Activated T-cell treated with anti-CD3 and anti-CD28 coated beads, Interleukin-2, amount 50 U/mL, for 48 hours (primary cell): ENCODE measurements at regions not wholly inside any gene's neighbourhood (a gene's known extent, or its start where the extent isn't known, plus 50 kb on each side); places are given as distances from the start of the nearest gene placed in this dataset.

Experiments
- DNase-seq, 2 experiments: peaks; one replicate each; pipeline ENCODE4 v3.0.0-alpha.2; 2020

DNA sequence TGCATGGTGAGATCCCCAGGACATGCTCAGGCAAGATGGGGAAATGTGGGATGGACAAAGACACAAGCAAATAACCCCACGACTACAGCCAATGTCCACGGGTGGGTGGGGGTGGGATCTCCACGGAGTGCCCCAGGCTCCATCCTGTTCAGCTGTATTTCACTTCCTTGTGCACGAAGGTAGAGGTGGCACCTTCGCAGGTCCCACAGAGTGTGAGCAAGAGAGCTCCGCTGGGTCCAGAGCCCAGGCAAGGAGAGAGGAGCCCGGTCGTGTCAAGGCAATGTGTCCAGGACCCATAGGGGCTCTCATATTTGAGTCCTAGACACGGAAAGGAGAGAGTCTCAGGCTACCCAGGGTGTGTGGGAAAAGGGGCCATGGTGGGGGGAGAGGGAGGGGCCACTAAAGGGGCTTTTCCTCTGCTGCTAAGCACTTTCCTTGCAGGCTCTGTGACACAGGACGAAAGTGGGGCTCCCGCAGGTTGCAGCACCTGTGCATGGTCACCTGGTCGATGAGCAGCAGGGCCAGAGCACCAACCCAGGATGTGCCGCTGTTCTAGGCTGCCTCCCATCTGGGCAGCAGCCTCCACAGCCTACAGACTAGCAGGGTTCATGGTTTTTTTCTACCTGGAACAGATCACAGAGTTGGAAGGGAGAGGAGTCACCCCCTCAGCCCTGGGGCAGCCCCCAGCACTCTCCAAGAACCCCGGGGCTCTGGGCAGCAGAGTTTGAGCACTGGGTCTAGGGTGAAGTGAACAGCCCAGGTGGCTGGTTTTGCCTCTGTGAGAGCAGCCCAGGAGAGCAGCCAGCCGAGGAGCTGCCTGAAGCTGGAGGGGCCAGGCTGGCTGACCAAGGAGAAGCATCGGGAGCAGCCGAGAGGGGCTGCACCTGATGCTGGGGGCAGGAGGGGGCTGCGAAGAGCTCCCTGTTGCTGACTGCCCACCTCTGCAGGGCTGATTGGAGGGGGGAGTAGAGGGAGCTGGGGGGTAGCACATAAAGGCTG is 100.7 kb upstream of the MVB12B start:
- peak in 1 of 2 experiments; percentile 4 for DNase-seq

DNA sequence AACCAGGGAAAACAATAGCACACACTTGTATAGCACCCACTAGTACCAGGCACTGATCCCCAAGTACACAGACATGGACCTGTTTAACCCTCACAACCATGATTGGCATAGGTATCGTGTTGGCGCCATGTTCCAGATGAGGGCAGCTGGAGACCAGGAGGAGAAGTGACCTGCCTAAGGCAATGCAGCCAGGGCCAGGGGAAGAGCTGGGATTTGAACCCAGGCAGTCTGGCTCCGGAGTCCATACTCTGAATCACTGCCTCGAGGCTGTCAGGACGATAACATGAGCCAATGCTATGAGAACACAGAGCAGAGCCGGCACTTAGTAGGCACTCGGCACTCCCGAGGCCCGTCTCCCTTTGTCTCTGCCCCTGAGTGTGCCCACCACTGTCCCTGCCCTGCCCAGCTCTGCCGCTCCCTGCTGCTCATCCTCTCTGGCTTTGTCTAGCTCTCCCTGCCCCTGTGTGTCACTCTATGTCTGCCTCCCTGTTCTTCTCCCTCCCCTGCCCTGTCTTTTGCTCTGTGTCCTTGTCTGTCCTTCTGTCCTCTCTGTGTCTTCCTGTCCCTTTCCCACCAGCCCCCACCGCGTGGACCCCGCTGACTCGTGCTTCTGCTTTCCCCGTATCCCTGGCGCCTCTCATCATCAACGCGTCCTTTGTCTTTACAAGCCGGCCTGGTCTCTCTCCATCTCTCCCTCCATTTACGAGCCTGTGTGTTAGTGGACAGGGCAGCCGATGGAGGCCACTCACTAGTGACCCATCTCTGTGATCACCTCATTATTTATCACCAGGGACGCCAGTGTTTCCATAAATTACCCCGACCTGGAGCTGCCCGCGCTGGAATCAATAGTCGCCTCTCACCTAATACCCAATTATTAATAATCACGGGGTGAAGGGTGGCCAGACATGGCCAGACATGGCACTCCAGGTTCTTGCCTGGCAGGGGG is 99.4 kb upstream of the MVB12B start:
- no peak for DNase-seq

- DNase-seq: no peak
Measured at GRCh38 chr9:126228111-126228780, 98.4 kb upstream of the MVB12B start.

DNA sequence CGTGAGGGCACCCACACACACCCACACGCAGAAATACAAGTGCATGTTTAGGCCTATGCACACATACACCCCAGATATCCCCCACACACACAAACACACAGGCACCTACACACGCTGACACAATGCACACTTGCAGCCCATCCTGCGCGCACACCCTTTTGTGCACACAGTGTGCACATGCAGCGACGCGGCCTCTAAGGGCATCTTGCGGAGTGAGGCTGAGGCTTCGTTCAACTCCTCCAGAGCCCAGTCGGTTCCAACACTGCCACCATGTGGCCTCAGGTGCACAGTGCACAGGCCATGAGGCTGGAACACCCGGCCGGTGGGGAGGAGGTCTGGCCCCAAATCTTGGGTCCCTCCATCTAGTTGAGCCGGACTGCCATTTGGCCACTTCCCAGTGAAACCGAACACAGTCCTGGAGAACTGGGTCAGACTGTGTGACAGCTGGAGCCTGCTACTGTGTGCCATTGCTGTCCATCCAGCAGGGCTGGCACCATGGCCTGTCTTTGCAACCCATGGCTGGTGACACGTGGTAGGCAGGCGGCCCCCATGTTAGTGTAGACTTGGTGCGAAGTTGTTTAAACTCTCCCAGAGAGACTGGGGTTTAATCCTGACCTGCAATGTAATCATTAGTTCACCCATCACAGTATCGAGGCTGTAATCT is 97.7 kb upstream of the MVB12B start:
- peak; percentile 80 to 83 for DNase-seq

DNA sequence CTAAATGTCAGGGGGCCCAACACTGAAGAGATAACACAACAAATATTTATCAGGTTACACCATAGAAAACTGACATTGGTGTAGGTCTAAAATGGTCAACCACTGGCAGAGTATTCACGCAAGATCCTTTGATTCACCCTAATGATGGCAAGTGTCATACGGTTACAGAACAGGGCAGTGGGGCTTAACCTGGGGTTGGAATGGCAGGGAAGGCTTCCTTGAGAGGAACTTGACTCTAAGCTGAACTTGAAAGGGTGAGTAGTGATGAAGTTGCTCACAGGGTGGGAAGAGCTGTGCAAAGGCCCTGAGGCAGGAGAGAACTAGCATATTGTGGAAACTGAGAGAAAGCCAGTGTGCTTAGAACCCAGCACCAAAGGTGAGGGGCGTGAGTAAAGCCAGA is 97.1 kb upstream of the MVB12B start:
- DNase-seq: no peak

GRCh38 chr9:126230692-126231091 is 95.9 kb upstream of the MVB12B start:
- no peak for DNase-seq

DNA sequence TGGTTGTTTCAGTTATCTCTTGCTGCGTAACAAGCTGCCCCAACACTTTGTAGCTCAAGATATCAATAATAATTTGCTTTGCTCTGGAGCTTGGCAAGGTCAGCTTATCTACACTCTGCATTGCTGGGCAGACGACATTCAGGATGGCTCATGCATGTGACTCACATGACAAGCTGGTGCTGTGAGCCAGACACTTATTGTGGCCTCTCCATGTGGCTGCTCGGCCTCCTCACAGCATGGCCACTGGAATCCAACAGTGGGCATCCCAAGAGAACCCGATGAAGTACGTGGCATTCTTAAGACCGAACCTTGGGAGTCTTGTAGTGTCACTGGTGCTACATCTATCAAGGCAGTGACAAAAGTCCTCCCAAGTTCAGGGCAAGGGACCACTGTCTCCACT is 94.2 kb upstream of the MVB12B start:
- no peak for DNase-seq

DNA sequence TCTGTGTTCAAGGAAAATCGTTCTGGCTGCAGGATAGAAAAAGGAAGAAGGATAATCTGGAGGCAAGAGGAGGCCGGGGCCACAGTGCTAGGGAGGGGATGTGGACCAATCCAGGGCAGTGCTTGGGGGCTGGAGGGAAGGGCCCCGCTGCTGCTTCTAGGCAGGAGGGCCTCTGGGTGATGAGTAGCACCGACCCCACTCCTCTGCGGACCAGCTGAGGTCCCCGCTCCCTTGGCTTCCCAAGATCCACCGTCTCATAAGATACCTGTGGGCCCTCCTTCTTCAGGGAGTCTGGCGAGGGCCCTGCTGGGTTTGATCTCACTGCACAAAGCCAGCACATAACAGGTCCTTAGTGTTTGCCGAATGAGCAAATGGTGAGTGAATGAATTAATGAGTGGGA is 93.5 kb upstream of the MVB12B start:
- no peak for DNase-seq

- DNase-seq: no peak
Measured at GRCh38 chr9:126233913-126234525, 92.6 kb upstream of the MVB12B start.

GRCh38 chr9:126234681-126235335 is 91.8 kb upstream of the MVB12B start:
- no peak for DNase-seq

DNA sequence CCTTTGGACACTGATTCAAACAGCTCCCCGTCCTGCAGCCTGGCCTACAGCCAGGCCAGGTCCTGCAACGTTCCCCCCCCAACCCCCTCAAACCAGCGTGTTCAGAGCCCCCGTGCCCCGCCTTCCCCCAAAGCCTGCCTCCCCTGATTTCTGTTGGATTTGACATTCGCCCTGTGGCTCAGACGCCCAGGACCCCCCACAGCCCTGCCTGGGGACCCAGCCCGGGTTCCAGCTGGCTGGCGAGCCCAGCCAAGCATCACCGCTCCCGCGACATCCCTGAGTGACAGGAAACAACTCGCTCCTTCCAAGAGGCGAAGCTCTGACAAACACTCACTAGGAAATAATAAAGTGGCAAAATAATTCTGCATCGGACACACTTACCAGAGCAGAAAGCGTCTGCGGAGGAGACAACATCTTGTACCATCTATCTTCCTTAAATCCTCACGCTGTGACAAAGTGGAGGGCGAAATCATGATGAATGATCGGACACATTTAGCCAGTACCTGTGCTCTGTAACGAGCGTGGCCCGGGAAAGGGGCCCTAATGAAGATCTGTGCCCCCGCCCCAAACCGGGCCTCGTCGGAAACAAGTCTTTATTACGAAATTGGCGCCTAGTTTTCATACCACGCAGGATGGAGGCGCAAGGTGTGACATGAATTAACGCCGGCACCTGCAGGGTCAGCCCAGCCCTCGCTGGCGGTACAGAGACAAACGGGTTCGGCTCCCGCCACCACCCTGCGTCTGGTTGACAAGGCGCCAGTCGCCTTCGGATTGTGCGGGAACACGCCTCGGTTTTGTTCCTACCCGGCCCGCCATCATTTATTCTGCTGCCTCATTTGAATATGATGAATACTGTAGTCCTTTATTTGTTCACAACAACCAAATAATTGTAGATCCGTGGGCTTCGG is 91.0 kb upstream of the MVB12B start:
- no peak for DNase-seq

- no peak for DNase-seq
Measured at GRCh38 chr9:126236273-126236672, 90.4 kb upstream of the MVB12B start.

GRCh38 chr9:126238415-126238814 is 88.2 kb upstream of the MVB12B start:
- no peak for DNase-seq

DNA sequence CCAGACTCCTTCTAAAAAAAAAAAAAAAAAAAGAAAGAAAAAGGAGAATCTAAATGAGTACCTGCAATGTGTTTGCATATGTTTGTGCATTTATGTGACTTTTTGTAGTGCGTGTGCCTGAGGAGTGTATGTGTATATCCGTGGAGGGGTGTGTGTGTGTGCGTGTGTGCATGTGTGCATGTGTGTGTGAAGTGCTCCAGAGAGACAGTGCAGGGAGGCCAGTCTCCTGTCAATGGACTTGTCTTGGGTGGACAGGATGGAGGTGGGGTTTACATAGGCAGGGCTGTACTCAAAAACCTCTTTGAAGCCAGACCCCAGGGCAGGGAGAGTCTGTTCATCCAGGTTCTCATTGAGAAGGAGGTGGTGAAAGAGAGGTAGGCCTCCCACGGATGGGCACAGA is 87.1 kb upstream of the MVB12B start:
- DNase-seq: no peak

DNA sequence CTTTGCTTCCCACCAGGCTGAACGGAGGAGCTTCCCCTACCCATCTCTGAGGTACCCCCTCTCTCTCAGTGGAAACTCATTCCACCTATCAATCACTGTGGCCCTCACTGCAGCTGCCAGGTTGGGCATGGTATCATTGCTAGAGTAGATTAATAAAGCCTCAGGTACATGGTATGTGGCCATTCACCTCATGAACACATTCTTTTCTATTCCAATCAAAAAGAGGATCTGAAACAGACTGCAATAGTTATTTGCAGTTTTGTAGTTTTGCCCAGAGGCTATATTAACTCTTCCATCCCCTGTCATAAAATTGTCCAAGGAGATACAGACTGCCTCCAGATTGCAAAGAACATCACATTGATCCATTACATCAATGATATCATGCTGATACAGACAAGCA is 85.8 kb upstream of the MVB12B start:
- no peak for DNase-seq

- DNase-seq: no peak
Measured at GRCh38 chr9:126248680-126249079, 77.9 kb upstream of the MVB12B start.

GRCh38 chr9:126261584-126262356 is 64.9 kb upstream of the MVB12B start:
- no peak for DNase-seq

DNA sequence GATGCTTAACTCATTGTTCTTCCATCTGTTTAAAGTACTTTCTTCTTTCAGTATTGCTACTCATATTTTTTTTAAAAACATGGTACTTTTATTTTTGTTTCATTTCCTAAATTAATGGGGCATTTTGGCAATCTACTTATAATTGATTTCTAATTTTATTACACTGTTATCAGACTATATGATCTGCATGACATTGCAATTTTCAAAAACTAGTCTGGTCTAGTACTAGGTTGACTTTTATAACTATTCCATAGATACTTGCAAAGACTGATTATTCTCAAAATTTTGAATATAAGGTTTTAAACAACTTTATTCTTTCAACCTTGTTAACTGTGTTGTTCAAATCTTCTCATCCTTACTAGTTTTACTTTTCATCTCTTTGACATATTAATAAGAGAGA is 63.9 kb upstream of the MVB12B start:
- DNase-seq: no peak

- no peak for DNase-seq
Measured at GRCh38 chr9:126270556-126270955, 56.1 kb upstream of the MVB12B start.
